ENCODE measurements at regions not wholly inside any gene's neighbourhood (a gene's known extent, or its start where the extent isn't known, plus 50 kb on each side); places are given as distances from the start of the nearest gene placed in this dataset.

DNA sequence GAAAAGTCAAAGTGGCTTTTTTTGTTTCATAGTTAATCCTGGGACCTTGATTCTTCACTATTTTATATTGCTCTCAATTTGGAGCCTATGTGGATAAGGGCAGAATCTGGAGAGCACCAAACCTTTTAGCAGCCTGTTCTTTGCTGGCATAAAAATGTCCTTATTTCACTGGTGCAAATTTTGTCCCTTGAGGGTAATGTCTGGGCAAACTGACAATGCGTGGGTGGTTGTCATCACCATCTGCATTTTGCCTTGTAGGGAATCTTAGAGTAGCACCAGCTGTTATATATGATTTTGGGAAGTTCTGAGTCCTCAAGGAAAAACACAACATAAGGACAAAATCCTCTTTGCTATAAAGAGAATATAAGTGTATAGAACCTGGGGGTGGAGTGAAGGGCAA lies 336.9 kb upstream of the HTR2A start:
- CTCF ChIA-PET, result no interaction called here
- DNase-seq, result no peak

More for the DNA sequence above, 336.9 kb upstream of the HTR2A start:
- Histone ChIP-seq H3K14ac (replicated peaks; ENCODE audit: low read depth, low read length) (no peak overlapping the region), H3K9me1 (ENCODE audit: insufficient read depth, low read length) (no peaks in the 10 kb centered on the region; the same call in 1 of the 2 replicates), H2AK9ac (replicated peaks; ENCODE audit: low read depth, low read length, poor library complexity) (no peak overlapping the region), H4K5ac (ENCODE audit: low read depth, low read length) (no peak overlapping the region), H3K4ac (ENCODE audit: low read depth, low read length) (no peak overlapping the region), H2BK5ac (ENCODE audit: low read depth, low read length, poor library complexity, severe bottlenecking) (no peak overlapping the region), H4K91ac (ENCODE audit: insufficient read depth, low read depth, low read length) (no peak overlapping the region), H4K20me1 (ENCODE audit: insufficient read depth, low read length) (no peaks in the 10 kb centered on the region), H3K18ac (ENCODE audit: low read depth, low read length) (no peak overlapping the region), H3K27me3 (ENCODE audit: control insufficient read depth, insufficient read depth, low read length) (no peaks in the 10 kb centered on the region), H2AFZ (replicated peaks; ENCODE audit: low read length, poor library complexity) (no peak overlapping the region), H2BK20ac (ENCODE audit: low read depth, low read length) (no peak overlapping the region), H4K8ac (ENCODE audit: low read depth in 2 of 2, low read length in 2 of 2) (no peak overlapping the region), H3K27ac (ENCODE audit: insufficient read depth, low read length) (no peak overlapping the region), H3K4me3 (ENCODE audit: insufficient read depth, low read depth, low read length) (no peak overlapping the region), H3K36me3 (ENCODE audit: control insufficient read depth, insufficient read depth, low read length) (no peaks in the 10 kb centered on the region), H2AK5ac (ENCODE audit: low read depth, low read length) (no peak overlapping the region), H2BK15ac (ENCODE audit: low read depth, low read length) (no peak overlapping the region), H2BK120ac (ENCODE audit: low read depth, low read length) (no peak overlapping the region), H3K9me3 (ENCODE audit: control insufficient read depth, insufficient read depth, low read length) (no peaks in the 10 kb centered on the region), H3K9ac (ENCODE audit: low read depth, low read length) (no peak overlapping the region), H3K4me1 (ENCODE audit: control insufficient read depth, insufficient read depth, low read length) (peaks cover 3% of the 10 kb centered on the region), H3K23ac (ENCODE audit: low read depth, low read length) (no peak overlapping the region), H3K4me2 (ENCODE audit: low read depth, low read length) (no peak overlapping the region), H3K56ac (ENCODE audit: extremely low read depth, insufficient read depth, low read length) (no peak overlapping the region), H3K79me1 (ENCODE audit: low read depth in 1 of 2, low read length in 2 of 2) (no peaks in the 10 kb centered on the region)
- intact Hi-C loops (cut with micrococcal nuclease), result no loop called here
- in situ Hi-C loops (cut with MboI; ENCODE audit: low sequenced_read_pairs), result no loop called here
- POLR2A ChIA-PET (ENCODE audit: unreplicated experiment), result no interaction called here
- BruUV-seq (replicated peaks), result no TSS peak
- dilution Hi-C loops (cut with HindIII; ENCODE audit: low sequenced_read_pairs, unreplicated experiment), result no loop called here
- no CpG with 5 or more reads among the region's 1 CpG for WGBS, 2 experiments (ENCODE audit: extremely low coverage in 2 of 2, insufficient read length in 1 of 2)
- ATAC-seq (ENCODE audit: low read depth), result no peak
- TF ChIP-seq SMC3 (IDR thresholded peaks at IDR 0.05; ENCODE audit: low read depth, low read length), result no peak
